Neuronal stem cell (in vitro differentiated cells): ENCODE measurements at regions not wholly inside any gene's neighbourhood (a gene's known extent, or its start where the extent isn't known, plus 50 kb on each side); places are given as distances from the start of the nearest gene placed in this dataset.

ENCODE experiments used
- DNase-seq: peaks from one replicate; pipeline ENCODE4 v3.0.0-alpha.2; 2013; ENCODE audit warnings: low spot score
- H2AFZ ChIP-seq: one replicate; pipeline ENCODE4 v1.6.1; 2013; ENCODE audit warnings: mild to moderate bottlenecking, low read length, inconsistent platforms
- H2AK5ac ChIP-seq: 2 replicates; pipeline ENCODE4 v1.6.1; 2013; ENCODE audit warnings: low read depth, mild to moderate bottlenecking, inconsistent platforms, low read length, moderate library complexity, mixed read lengths
- H2BK120ac ChIP-seq: 2 replicates; pipeline ENCODE4 v1.6.1; 2013; ENCODE audit warnings: low read depth, mild to moderate bottlenecking, inconsistent platforms, low read length, moderate library complexity, mixed read lengths
- H2BK12ac ChIP-seq: one replicate; pipeline ENCODE4 v1.6.1; 2013; ENCODE audit warnings: low read length, inconsistent platforms
- H2BK15ac ChIP-seq: 2 replicates; pipeline ENCODE4 v1.6.1; 2013; ENCODE audit warnings: mild to moderate bottlenecking, low read length, inconsistent platforms, mixed read lengths
- H2BK5ac ChIP-seq: one replicate; pipeline ENCODE4 v1.6.1; 2013; ENCODE audit warnings: inconsistent platforms, mild to moderate bottlenecking, low read length, moderate library complexity
- H3K14ac ChIP-seq: one replicate; pipeline ENCODE4 v1.6.1; 2013; ENCODE audit warnings: low read length, inconsistent platforms
- H3K18ac ChIP-seq: 2 replicates; pipeline ENCODE4 v1.6.1; 2013; ENCODE audit warnings: low read length, inconsistent platforms
- H3K23ac ChIP-seq: 2 replicates; pipeline ENCODE4 v1.6.1; 2013; ENCODE audit warnings: low read depth, mild to moderate bottlenecking, mixed read lengths, low read length, inconsistent platforms; ENCODE audit not compliant: poor library complexity
- H3K27ac ChIP-seq: replicated peaks from 3 replicates; pipeline ENCODE4 v1.5.1; 2013; ENCODE audit warnings: low read length, inconsistent platforms
- H3K27me3 ChIP-seq, 3 experiments: 2 replicates each; pipeline ENCODE4 v1.6.1; 2013; ENCODE audit warnings: low read length in 3 of 3, mild to moderate bottlenecking in 2 of 3, inconsistent platforms in 1 of 3, low read depth in 1 of 3, mixed read lengths in 1 of 3, moderate library complexity in 1 of 3; ENCODE audit not compliant: control insufficient read depth in 3 of 3, insufficient read depth in 3 of 3
- H3K36me3 ChIP-seq, 2 donors: replicated peaks in 1 of 2; 2 replicates each; pipeline ENCODE4 v1.6.1; 2013; ENCODE audit warnings: low read length in 2 of 2; ENCODE audit not compliant: control insufficient read depth in 2 of 2, insufficient read depth in 2 of 2
- H3K4ac ChIP-seq: 2 replicates; pipeline ENCODE4 v1.6.1; 2013; ENCODE audit warnings: inconsistent platforms, mild to moderate bottlenecking, low read length, moderate library complexity
- H3K4me1 ChIP-seq, 2 donors: 1 replicate in 1 of 2; 2 replicates in 1 of 2; pipeline ENCODE4 v1.6.1; 2013; ENCODE audit warnings: low read length in 2 of 2, low read depth in 1 of 2; ENCODE audit not compliant: control insufficient read depth in 2 of 2, insufficient read depth in 1 of 2
- H3K4me2 ChIP-seq: one replicate; pipeline ENCODE4 v1.6.1; 2013; ENCODE audit warnings: mild to moderate bottlenecking, low read length, inconsistent platforms; ENCODE audit not compliant: insufficient read depth, poor library complexity, severe bottlenecking
- H3K4me3 ChIP-seq, 2 donors: 2 replicates each; pipeline ENCODE4 v1.5.1; 2013; ENCODE audit warnings: low read length in 2 of 2, mild to moderate bottlenecking in 2 of 2, inconsistent platforms in 1 of 2, moderate library complexity in 1 of 2
- H3K79me1 ChIP-seq: one replicate; pipeline ENCODE4 v1.6.1; 2013; ENCODE audit warnings: low read depth, mild to moderate bottlenecking, inconsistent platforms, low read length, moderate library complexity
- H3K9ac ChIP-seq: one replicate; pipeline ENCODE4 v1.6.1; 2013; ENCODE audit warnings: mild to moderate bottlenecking, low read depth, low read length, inconsistent platforms; ENCODE audit not compliant: poor library complexity
- H3K9me3 ChIP-seq, 2 donors: replicated peaks in 1 of 2; 2 replicates each; pipeline versions ENCODE3 to v1.6.1; 2013; ENCODE audit warnings: low read length in 2 of 2, mild to moderate bottlenecking in 2 of 2, inconsistent platforms in 1 of 2, low read depth in 1 of 2, mixed read lengths in 1 of 2, moderate library complexity in 1 of 2; ENCODE audit not compliant: control insufficient read depth in 2 of 2, insufficient read depth in 1 of 2
- H4K8ac ChIP-seq: one replicate; pipeline ENCODE4 v1.6.1; 2013; ENCODE audit warnings: low read depth, mild to moderate bottlenecking, inconsistent platforms, low read length, moderate library complexity
- H4K91ac ChIP-seq: one replicate; pipeline ENCODE4 v1.6.1; 2013; ENCODE audit warnings: low read length, low read depth, mild to moderate bottlenecking, inconsistent platforms; ENCODE audit not compliant: poor library complexity
- WGBS, 2 donors: extraction: QIAGEN DNeasy Blood & Tissue Kit; methylation state at CpG; one replicate each; pipeline ENCODE4 v1.1.7; 2013; ENCODE audit warnings: missing lambda C conversion rate in 2 of 2, mixed read lengths in 1 of 2; ENCODE audit not compliant: insufficient read length in 2 of 2, insufficient replicate concordance in 1 of 2; ENCODE audit errors: extremely low coverage in 2 of 2; 5-methylcytosine and 5-hydroxymethylcytosine counted together

DNA sequence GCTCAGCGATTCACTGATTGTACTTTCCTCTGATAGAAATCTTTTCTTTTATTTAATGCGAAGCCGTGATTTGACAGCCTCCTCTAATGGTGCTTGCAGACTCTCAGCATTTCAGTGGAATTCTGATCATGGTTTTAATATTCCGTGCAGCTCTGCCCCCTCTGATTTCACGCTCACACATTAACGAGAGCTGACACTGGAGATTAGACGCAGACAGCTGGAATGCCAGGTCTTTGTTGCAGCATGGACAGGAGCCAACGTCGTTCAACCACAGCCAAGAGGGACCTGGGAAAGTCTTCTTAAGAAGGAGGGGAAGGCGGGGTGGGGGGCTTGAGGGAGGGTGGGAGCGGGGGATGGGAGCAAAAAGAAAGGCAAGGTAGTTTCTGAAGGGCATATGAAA is 186.4 kb downstream of the BLID start:
- Histone ChIP-seq H3K9me3 (no peaks in the 10 kb centered on the region), H3K4me3 (peak overlapping the region in 1 of 2 donors; percentile 31)

DNA sequence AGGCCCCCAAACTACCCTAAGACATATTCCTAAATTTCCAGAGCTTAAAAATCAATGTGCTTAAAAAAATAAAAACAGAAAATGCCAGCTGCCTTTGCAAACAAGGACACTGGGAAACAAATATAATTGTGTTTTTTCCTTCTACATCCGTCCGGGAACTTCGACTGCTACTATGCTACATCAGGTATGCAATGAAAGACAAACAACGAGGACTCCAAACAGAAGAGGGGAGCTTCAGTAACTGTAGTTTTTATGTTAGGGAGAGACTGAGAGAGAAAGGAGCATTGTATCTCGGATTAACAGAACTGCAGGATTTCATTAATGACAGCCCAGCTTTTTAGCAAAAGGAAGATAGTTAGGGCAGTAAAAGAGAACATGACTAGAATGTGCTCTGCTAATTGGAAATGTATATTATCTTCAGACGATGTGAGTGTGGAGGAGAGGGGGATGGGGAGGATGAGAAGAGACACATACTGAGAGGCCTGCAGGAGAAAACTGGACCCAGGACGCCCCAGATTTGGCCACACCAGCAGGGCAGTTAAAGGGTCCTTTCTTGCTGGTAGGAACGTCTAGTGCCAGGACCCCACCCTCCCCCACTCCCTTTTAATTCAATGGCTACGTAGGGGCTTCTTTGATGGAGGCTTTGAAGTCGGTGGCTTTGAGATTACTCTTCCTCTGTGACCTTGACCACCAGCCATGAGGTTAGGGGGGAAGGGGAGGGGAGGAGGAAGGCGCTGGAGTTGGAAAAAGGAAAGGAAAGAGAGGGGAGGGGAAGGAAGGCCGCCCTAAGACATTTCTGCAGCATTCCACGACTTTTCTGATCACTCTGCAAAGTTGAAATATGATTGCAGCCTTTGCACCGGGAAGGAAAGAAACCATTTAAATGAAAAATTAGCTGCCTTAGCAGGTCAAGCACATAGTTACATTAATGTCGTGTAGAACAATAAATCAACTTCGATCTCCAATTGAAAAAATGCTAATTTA is 187.1 kb downstream of the BLID start:
- peak; percentile 18 for DNase-seq
- H3K4me3 ChIP-seq: peak overlapping the region in 1 of 2 donors; percentile 31

More for the DNA sequence above, 186.4 kb downstream of the BLID start:
- Histone ChIP-seq H2BK120ac (no peak overlapping the region), H2AK5ac (no peak overlapping the region), H2BK15ac (no peak overlapping the region), H2AFZ (peak overlapping the region; percentile 64), H4K8ac (no peak overlapping the region), H3K4ac (no peak overlapping the region), H3K14ac (no peak overlapping the region), H3K23ac (no peak overlapping the region), H2BK12ac (no peak overlapping the region), H3K4me1 (peaks cover 7 to 19% of the 10 kb centered on the region in 2 donors), H3K36me3 (no peaks in the 10 kb centered on the region), H3K27ac (no peak overlapping the region), H2BK5ac (no peak overlapping the region), H3K18ac (no peak overlapping the region), H3K79me1 (no peaks in the 10 kb centered on the region), H4K91ac (no peak overlapping the region), H3K4me2 (peak overlapping the region; percentile 23), H3K27me3 (peaks cover 0 to 14% (median 4%) of the 10 kb centered on the region in 3 experiments), H3K9ac (no peak overlapping the region)
- WGBS, 2 donors: no CpG with 5 or more reads among the region's 11 CpGs
- peak; percentile 38 for DNase-seq

DNA sequence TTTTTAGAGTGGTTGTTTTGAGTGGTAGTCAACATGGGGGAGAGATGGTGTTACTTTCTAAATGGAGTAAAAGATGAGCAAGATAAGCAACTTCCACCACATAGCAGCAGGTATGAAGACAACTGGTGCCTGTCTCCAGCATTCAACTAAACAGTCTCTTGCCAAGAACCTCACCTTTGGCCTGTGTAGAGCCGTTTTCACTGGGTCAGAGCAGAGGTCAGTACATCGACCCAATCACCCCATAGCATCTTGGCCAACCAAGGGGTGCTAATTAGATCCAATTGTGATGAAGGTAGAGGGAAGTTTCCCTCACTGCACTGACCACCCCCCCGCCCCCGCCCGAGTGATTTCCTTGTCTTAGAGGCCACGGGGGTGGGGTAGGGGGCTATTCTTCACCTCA is 188.2 kb downstream of the BLID start:
- Histone ChIP-seq H3K4ac (no peak overlapping the region), H2BK5ac (no peak overlapping the region), H3K23ac (no peak overlapping the region), H3K4me3 (no peak overlapping the region), H3K36me3 (no peaks in the 10 kb centered on the region), H2AFZ (no peak overlapping the region), H3K9me3 (no peaks in the 10 kb centered on the region), H2BK120ac (no peak overlapping the region), H2BK15ac (no peak overlapping the region), H3K9ac (no peak overlapping the region), H2AK5ac (no peak overlapping the region), H3K27ac (no peak overlapping the region), H3K4me1 (peaks cover 5 to 19% of the 10 kb centered on the region in 2 donors), H3K79me1 (no peaks in the 10 kb centered on the region), H2BK12ac (no peak overlapping the region), H3K27me3 (peaks cover 0 to 14% (median 4%) of the 10 kb centered on the region in 3 experiments), H4K91ac (no peak overlapping the region), H4K8ac (no peak overlapping the region), H3K18ac (no peak overlapping the region), H3K14ac (no peak overlapping the region), H3K4me2 (no peak overlapping the region)
- DNase-seq: no peak
- no CpG with 5 or more reads among the region's 6 CpGs for WGBS, 2 donors

More for the DNA sequence above, 187.1 kb downstream of the BLID start:
- Histone ChIP-seq H3K27ac (no peak overlapping the region), H2AK5ac (no peak overlapping the region), H2BK15ac (no peak overlapping the region), H3K9me3 (no peaks in the 10 kb centered on the region), H4K91ac (no peak overlapping the region), H3K9ac (no peak overlapping the region), H3K14ac (no peak overlapping the region), H3K23ac (no peak overlapping the region), H3K79me1 (no peaks in the 10 kb centered on the region), H3K4me2 (peak overlapping the region; percentile 23), H2BK5ac (no peak overlapping the region), H3K36me3 (no peaks in the 10 kb centered on the region), H4K8ac (no peak overlapping the region), H3K18ac (no peak overlapping the region), H2BK120ac (no peak overlapping the region), H2BK12ac (no peak overlapping the region), H3K4ac (no peak overlapping the region), H2AFZ (peak overlapping the region; percentile 64), H3K4me1 (peaks cover 7 to 19% of the 10 kb centered on the region in 2 donors), H3K27me3 (peaks cover 0 to 14% (median 4%) of the 10 kb centered on the region in 3 experiments)
- no CpG with 5 or more reads among the region's 16 CpGs for WGBS, 2 donors

DNA sequence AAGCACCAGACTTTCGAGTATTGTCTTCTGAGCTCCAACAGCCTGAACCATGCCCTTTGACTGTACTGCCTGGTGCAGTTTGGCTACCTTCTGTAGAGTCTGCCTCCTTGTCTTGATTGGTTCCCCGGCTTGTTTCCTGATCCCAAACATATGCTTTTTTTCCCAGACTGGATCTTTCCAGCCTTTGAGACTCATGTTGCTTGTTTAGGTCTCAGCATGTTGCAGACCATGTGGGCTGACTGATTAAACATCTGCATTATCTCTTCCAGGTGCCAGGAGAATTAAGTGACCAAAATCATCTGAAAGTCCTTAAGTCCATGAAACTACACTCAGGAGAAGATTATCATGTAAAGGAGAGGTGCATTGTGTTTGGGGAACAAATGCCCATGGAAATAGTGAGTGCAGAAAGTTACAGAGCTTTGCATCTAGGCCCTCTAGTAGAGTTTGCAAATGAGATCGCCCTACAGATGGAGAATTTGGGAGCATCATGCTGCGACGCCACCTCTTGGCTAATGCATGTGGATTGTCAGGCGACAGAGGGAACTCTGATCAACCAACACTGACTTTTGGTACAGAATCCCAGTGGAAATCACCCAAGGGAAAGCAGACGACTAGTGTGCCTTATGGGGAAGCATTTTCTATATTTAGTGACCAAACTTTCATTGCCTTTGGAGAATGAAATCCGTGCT is 188.8 kb downstream of the BLID start:
- Histone ChIP-seq H3K27ac (no peak overlapping the region), H4K91ac (no peak overlapping the region), H3K4me1 (peaks cover 5 to 19% of the 10 kb centered on the region in 2 donors), H2BK15ac (no peak overlapping the region), H2AK5ac (no peak overlapping the region), H4K8ac (no peak overlapping the region), H2AFZ (no peak overlapping the region), H2BK120ac (no peak overlapping the region), H3K4ac (no peak overlapping the region), H3K4me3 (no peak overlapping the region), H2BK12ac (no peak overlapping the region), H3K36me3 (no peaks in the 10 kb centered on the region), H3K27me3 (peaks cover 0 to 14% (median 4%) of the 10 kb centered on the region in 3 experiments), H3K4me2 (no peak overlapping the region), H3K9me3 (no peaks in the 10 kb centered on the region), H2BK5ac (no peak overlapping the region), H3K14ac (no peak overlapping the region), H3K23ac (no peak overlapping the region), H3K79me1 (no peaks in the 10 kb centered on the region), H3K18ac (no peak overlapping the region), H3K9ac (no peak overlapping the region)
- WGBS, 2 donors: no CpG with 5 or more reads among the region's 8 CpGs
- DNase-seq: no peak
